ENCODE measurements at regions not wholly inside any gene's neighbourhood (a gene's known extent, or its start where the extent isn't known, plus 50 kb on each side); places are given as distances from the start of the nearest gene placed in this dataset.

GRCh38 chr3:74053970-74054516, 429.3 kb upstream of the PDZRN3 start:
- Histone ChIP-seq H2AFZ (ENCODE audit: low read length) (no peak overlapping the region), H3K27ac (ENCODE audit: low read depth, low read length) (no peak overlapping the region), H3K79me2 (ENCODE audit: insufficient read depth, low read length) (no peaks in the 10 kb centered on the region), H3K27me3 (ENCODE audit: insufficient read depth, low read length) (no peaks in the 10 kb centered on the region), H4K20me1 (ENCODE audit: insufficient read depth, low read length) (no peaks in the 10 kb centered on the region), H3K36me3 (ENCODE audit: insufficient read depth, low read length) (no peaks in the 10 kb centered on the region), H3K4me1 (ENCODE audit: insufficient read depth, low read length) (no peaks in the 10 kb centered on the region), H3K4me2 (ENCODE audit: insufficient read depth, low read length) (no peak overlapping the region), H3K9me3 (ENCODE audit: low read depth, low read length) (no peaks in the 10 kb centered on the region), H3K4me3 (ENCODE audit: insufficient read depth, low read length) (no peak overlapping the region)
- no peak for TF ChIP-seq CTCF (IDR thresholded peaks at IDR 0.05; ENCODE audit: extremely low read depth, low read depth, low read length)
- no peak for DNase-seq (ENCODE audit: insufficient read length, low spot score, missing footprints)

- H3K27me3 ChIP-seq (ENCODE audit: insufficient read depth, low read length): no peaks in the 10 kb centered on the region
- no peaks in the 10 kb centered on the region for H4K20me1 ChIP-seq (ENCODE audit: insufficient read depth, low read length)
- H3K4me3 ChIP-seq (ENCODE audit: insufficient read depth, low read length): no peak overlapping the region
- no peak overlapping the region for H3K4me2 ChIP-seq (ENCODE audit: insufficient read depth, low read length)
- H2AFZ ChIP-seq (ENCODE audit: low read length): no peak overlapping the region
- H3K79me2 ChIP-seq (ENCODE audit: insufficient read depth, low read length): no peaks in the 10 kb centered on the region
- H3K4me1 ChIP-seq (ENCODE audit: insufficient read depth, low read length): no peaks in the 10 kb centered on the region
- TF ChIP-seq CTCF (IDR thresholded peaks at IDR 0.05; ENCODE audit: extremely low read depth, low read depth, low read length): no peak
- H3K36me3 ChIP-seq (ENCODE audit: insufficient read depth, low read length): no peaks in the 10 kb centered on the region
- H3K27ac ChIP-seq (ENCODE audit: low read depth, low read length): no peak overlapping the region
- no peaks in the 10 kb centered on the region for H3K9me3 ChIP-seq (ENCODE audit: low read depth, low read length)
- no peak for DNase-seq (ENCODE audit: insufficient read length, low spot score, missing footprints)
Observed at GRCh38 chr3:74049444-74049843, 424.7 kb upstream of the PDZRN3 start.

GRCh38 chr3:74048699-74049098, 424.0 kb upstream of the PDZRN3 start:
- Histone ChIP-seq H3K36me3 (ENCODE audit: insufficient read depth, low read length) (no peaks in the 10 kb centered on the region), H4K20me1 (ENCODE audit: insufficient read depth, low read length) (no peaks in the 10 kb centered on the region), H3K9me3 (ENCODE audit: low read depth, low read length) (no peaks in the 10 kb centered on the region), H3K27ac (ENCODE audit: low read depth, low read length) (no peak overlapping the region), H3K4me3 (ENCODE audit: insufficient read depth, low read length) (no peak overlapping the region), H3K4me2 (ENCODE audit: insufficient read depth, low read length) (no peak overlapping the region), H3K4me1 (ENCODE audit: insufficient read depth, low read length) (no peaks in the 10 kb centered on the region), H2AFZ (ENCODE audit: low read length) (no peak overlapping the region), H3K27me3 (ENCODE audit: insufficient read depth, low read length) (no peaks in the 10 kb centered on the region), H3K79me2 (ENCODE audit: insufficient read depth, low read length) (no peaks in the 10 kb centered on the region)
- no peak for TF ChIP-seq CTCF (IDR thresholded peaks at IDR 0.05; ENCODE audit: extremely low read depth, low read depth, low read length)
- no peak for DNase-seq (ENCODE audit: insufficient read length, low spot score, missing footprints)

GRCh38 chr3:74045000-74045399, 420.3 kb upstream of the PDZRN3 start:
- no peak overlapping the region for H3K4me2 ChIP-seq (ENCODE audit: insufficient read depth, low read length)
- no peak overlapping the region for H3K27ac ChIP-seq (ENCODE audit: low read depth, low read length)
- no peaks in the 10 kb centered on the region for H3K79me2 ChIP-seq (ENCODE audit: insufficient read depth, low read length)
- no peaks in the 10 kb centered on the region for H3K9me3 ChIP-seq (ENCODE audit: low read depth, low read length)
- H2AFZ ChIP-seq (ENCODE audit: low read length): no peak overlapping the region
- H3K4me1 ChIP-seq (ENCODE audit: insufficient read depth, low read length): no peaks in the 10 kb centered on the region
- TF ChIP-seq CTCF (IDR thresholded peaks at IDR 0.05; ENCODE audit: extremely low read depth, low read depth, low read length): no peak
- no peaks in the 10 kb centered on the region for H4K20me1 ChIP-seq (ENCODE audit: insufficient read depth, low read length)
- no peak overlapping the region for H3K4me3 ChIP-seq (ENCODE audit: insufficient read depth, low read length)
- no peaks in the 10 kb centered on the region for H3K36me3 ChIP-seq (ENCODE audit: insufficient read depth, low read length)
- no peaks in the 10 kb centered on the region for H3K27me3 ChIP-seq (ENCODE audit: insufficient read depth, low read length)
- DNase-seq (ENCODE audit: insufficient read length, low spot score, missing footprints): no peak

Data from osteoblast (primary cell).